Panc1 (cell line): ENCODE measurements at regions not wholly inside any gene's neighbourhood (a gene's known extent, or its start where the extent isn't known, plus 50 kb on each side); places are given as distances from the start of the nearest gene placed in this dataset.

ENCODE experiments used
- ATAC-seq: fragments of 200-7000 bp; cut with Tn5 transposase; 2 replicates; pipeline ENCODE4 v1.9.1; 2020; ENCODE audit warnings: mild to moderate bottlenecking, moderate library complexity
- BruUV-seq: library from RNA; stranded (reverse); fragments of 400-500 nt; replicated peaks from 2 replicates; lab custom pipeline; 2021; lab: Mats Ljungman, UMichigan
- CTCF ChIA-PET: fragments of 300-600 bp; sonication (Branson Sonifier 250); formaldehyde crosslinking; loops from one replicate; lab custom pipeline; 2022; ENCODE audit warnings: antibody characterized with exemption; lab: Charles Lee
- POLR2A ChIA-PET: fragments of 300-600 bp; sonication (Branson Sonifier 250); formaldehyde crosslinking; loops from one replicate; lab custom pipeline; 2022; ENCODE audit warnings: antibody characterized with exemption; lab: Charles Lee
- DNase-seq: peaks from one replicate; pipeline ENCODE4 v3.0.0-alpha.2; 2010; ENCODE audit warnings: low read depth, low spot score
- H3K27ac ChIP-seq: 2 replicates; pipeline ENCODE4 v1.5.1; 2011; ENCODE audit warnings: mild to moderate bottlenecking, low read length, inconsistent platforms
- H3K27me3 ChIP-seq: fragments of 200-500 bp; sonication (Bioruptor generic); 2 replicates; pipeline ENCODE4 v1.6.0; 2014; ENCODE audit warnings: low read length, inconsistent platforms; ENCODE audit not compliant: control insufficient read depth, insufficient read depth
- H3K36me3 ChIP-seq: fragments of 200-500 bp; sonication (Bioruptor generic); 2 replicates; pipeline ENCODE4 v1.5.1; 2014; ENCODE audit warnings: inconsistent platforms, mild to moderate bottlenecking, low read length, moderate library complexity; ENCODE audit not compliant: control insufficient read depth, insufficient read depth
- H3K4me1 ChIP-seq: 2 replicates; pipeline ENCODE4 v1.5.1; 2011; ENCODE audit warnings: inconsistent platforms, mild to moderate bottlenecking, low read length, moderate library complexity; ENCODE audit not compliant: control insufficient read depth, insufficient read depth
- H3K4me3 ChIP-seq, 2 experiments: 2 replicates each; pipeline ENCODE4 v1.5.1; 2011 to 2012; ENCODE audit warnings: low read depth in 2 of 2, low read length in 2 of 2, mild to moderate bottlenecking in 2 of 2, inconsistent platforms in 1 of 2, moderate library complexity in 1 of 2
- H3K9me3 ChIP-seq: fragments of 200-500 bp; sonication (Bioruptor generic); 2 replicates; pipeline ENCODE4 v1.5.1; 2014; ENCODE audit warnings: low read depth, mild to moderate bottlenecking, inconsistent platforms, low read length, moderate library complexity; ENCODE audit not compliant: control insufficient read depth, insufficient read depth
- CTCF ChIP-seq: fragments of 450-650 bp; IDR thresholded peaks from 2 replicates; pipeline ENCODE4 v1.5.1; 2017; ENCODE audit warnings: mild to moderate bottlenecking
- POLR2AphosphoS5 ChIP-seq: IDR thresholded peaks from 2 replicates; pipeline ENCODE4 v1.6.1; 2012; ENCODE audit warnings: mild to moderate bottlenecking, low read depth, low read length, moderate library complexity
- REST ChIP-seq, 2 experiments: IDR thresholded peaks; 2 replicates each; pipeline ENCODE4 v1.6.1; 2011 to 2012; ENCODE audit warnings: low read depth in 2 of 2, control low read depth in 1 of 2, low read length in 1 of 2, mild to moderate bottlenecking in 1 of 2, moderate library complexity in 1 of 2; ENCODE audit not compliant: insufficient read depth in 1 of 2
- SIN3A ChIP-seq: IDR thresholded peaks from 2 replicates; pipeline ENCODE4 v1.6.1; 2012; ENCODE audit warnings: low read depth, mild to moderate bottlenecking, low read length, moderate library complexity, borderline replicate concordance; ENCODE audit not compliant: insufficient read depth
- TCF7L2 ChIP-seq: IDR thresholded peaks from 2 replicates; pipeline ENCODE4 v1.6.1; 2011; ENCODE audit warnings: mild to moderate bottlenecking, low read depth, low read length, inconsistent platforms
- in situ Hi-C: cut with HindIII; loops from 2 replicates; pipeline ENCODE4 v1.10.0; 2016; ENCODE audit warnings: low sequenced_read_pairs, low pct_unique_long_range_greater_than_20kb
- intact Hi-C: fragments of 100-400 bp; cut with micrococcal nuclease; formaldehyde crosslinking; loops from one replicate; pipeline ENCODE4 v1.10.0; 2022; ENCODE audit not compliant: unreplicated experiment

- no TSS peak for BruUV-seq
- no peak for TF ChIP-seq REST (IDR thresholded peaks at IDR 0.05; ENCODE audit: insufficient read depth in 1 of 2, low read depth in 2 of 2, low read length in 1 of 2)
- TF ChIP-seq POLR2AphosphoS5: no peak
- no peak for TF ChIP-seq CTCF
- no peak for TF ChIP-seq SIN3A
- no peak for TF ChIP-seq TCF7L2
- intact Hi-C loops: no loop called here
- Histone ChIP-seq H3K36me3 (no peaks in the 10 kb centered on the region), H3K27me3 (no peaks in the 10 kb centered on the region), H3K27ac (no peak overlapping the region), H3K9me3 (no peaks in the 10 kb centered on the region), H3K4me1 (no peaks in the 10 kb centered on the region), H3K4me3 (no peak overlapping the region)
- POLR2A ChIA-PET: no interaction called here
- DNase-seq: no peak
- no peak for ATAC-seq
- in situ Hi-C loops: no loop called here
- CTCF ChIA-PET: no interaction called here
Measured at GRCh38 chr20:39421571-39422105, 459.5 kb downstream of the DHX35 start.

GRCh38 chr20:39412091-39412490 is 449.9 kb downstream of the DHX35 start:
- intact Hi-C loops (no loop called here), in situ Hi-C loops (no loop called here)
- Histone ChIP-seq H3K4me1 (no peaks in the 10 kb centered on the region), H3K4me3 (no peak overlapping the region), H3K9me3 (no peaks in the 10 kb centered on the region), H3K27me3 (no peaks in the 10 kb centered on the region), H3K36me3 (no peaks in the 10 kb centered on the region), H3K27ac (no peak overlapping the region)
- TF ChIP-seq CTCF: no peak
- TF ChIP-seq REST (IDR thresholded peaks at IDR 0.05; ENCODE audit: insufficient read depth in 1 of 2, low read depth in 2 of 2, low read length in 1 of 2): no peak
- no peak for TF ChIP-seq TCF7L2
- no peak for TF ChIP-seq SIN3A
- TF ChIP-seq POLR2AphosphoS5: no peak
- ChIA-PET POLR2A (no interaction called here), CTCF (no interaction called here)
- ATAC-seq (no peak), DNase-seq (no peak)
- no TSS peak for BruUV-seq
